ENCODE measurements at regions not wholly inside any gene's neighbourhood (a gene's known extent, or its start where the extent isn't known, plus 50 kb on each side); places are given as distances from the start of the nearest gene placed in this dataset.

DNA sequence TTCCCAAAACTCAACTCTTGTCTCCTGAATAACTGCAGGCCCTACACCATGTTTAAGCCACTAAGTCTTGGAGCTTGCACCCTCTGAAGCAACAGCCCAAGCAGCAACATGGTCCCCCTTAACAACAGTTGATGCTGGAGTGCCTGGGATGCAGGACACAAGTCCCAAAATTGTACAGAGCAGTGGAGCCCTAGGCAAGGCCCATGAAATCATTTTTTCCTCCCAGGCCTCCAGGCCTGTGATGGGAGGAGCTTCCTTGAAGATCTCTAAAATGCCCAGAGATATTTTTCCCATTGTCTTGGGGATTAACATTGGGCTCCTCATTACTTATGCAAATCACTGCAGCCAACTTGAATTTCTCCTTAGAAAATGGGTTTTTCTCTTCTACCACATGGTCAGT, 311.9 kb upstream of the EPHA3 start:
- H3K9me3 Mint-ChIP-seq (ENCODE audit: low read depth), result peaks cover 18% of the 10 kb centered on the region
- no peaks in the 10 kb centered on the region for H3K27me3 Mint-ChIP-seq
- no peak for ATAC-seq
- H3K4me1 Mint-ChIP-seq, result no peaks in the 10 kb centered on the region
- H3K4me3 Mint-ChIP-seq, result no peak overlapping the region
- no peaks in the 10 kb centered on the region for H3K36me3 Mint-ChIP-seq
- no peak for DNase-seq
- H3K27ac Mint-ChIP-seq, result no peak overlapping the region
- CTCF ChIA-PET, result no interaction called here

GRCh38 chr3:88807491-88808105, 299.8 kb upstream of the EPHA3 start:
- ATAC-seq (no peak), DNase-seq (no peak)
- CTCF ChIA-PET, result no interaction called here
- Mint-ChIP-seq H3K27ac (no peak overlapping the region), H3K36me3 (no peaks in the 10 kb centered on the region), H3K9me3 (ENCODE audit: low read depth) (peaks cover 10% of the 10 kb centered on the region), H3K4me3 (no peak overlapping the region), H3K4me1 (no peaks in the 10 kb centered on the region), H3K27me3 (no peaks in the 10 kb centered on the region)

- Mint-ChIP-seq H3K27me3 (no peaks in the 10 kb centered on the region), H3K27ac (no peak overlapping the region), H3K4me3 (no peak overlapping the region), H3K4me1 (no peaks in the 10 kb centered on the region), H3K9me3 (ENCODE audit: low read depth) (peaks cover 8% of the 10 kb centered on the region), H3K36me3 (no peaks in the 10 kb centered on the region)
- DNase-seq (no peak), ATAC-seq (no peak)
- CTCF ChIA-PET, result no interaction called here
Observed at GRCh38 chr3:88809993-88810392, 297.4 kb upstream of the EPHA3 start.

DNA sequence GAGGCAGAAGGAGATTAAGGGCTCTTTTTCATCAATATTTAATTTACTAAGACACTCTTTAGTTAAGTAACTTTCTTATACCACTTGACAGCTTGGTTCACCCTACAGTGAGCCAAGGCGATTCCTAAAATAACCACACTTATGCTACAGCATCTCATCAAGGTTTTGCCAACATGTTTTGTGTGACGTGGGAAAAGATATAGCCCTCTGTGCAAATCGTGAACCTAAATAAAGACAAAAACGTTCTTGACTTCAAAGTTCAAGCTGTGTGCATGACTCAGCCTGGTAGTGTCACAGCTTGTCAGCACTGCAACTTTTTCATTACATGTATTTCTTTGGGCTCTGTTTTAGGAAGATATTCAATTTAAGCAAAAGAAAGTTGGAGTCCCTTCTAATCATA, 297.0 kb upstream of the EPHA3 start:
- no peaks in the 10 kb centered on the region for H3K36me3 Mint-ChIP-seq
- no peaks in the 10 kb centered on the region for H3K27me3 Mint-ChIP-seq
- no peak overlapping the region for H3K27ac Mint-ChIP-seq
- H3K4me3 Mint-ChIP-seq, result no peak overlapping the region
- DNase-seq (no peak), ATAC-seq (no peak)
- no peaks in the 10 kb centered on the region for H3K4me1 Mint-ChIP-seq
- CTCF ChIA-PET, result no interaction called here
- H3K9me3 Mint-ChIP-seq (ENCODE audit: low read depth), result peaks cover 8% of the 10 kb centered on the region

DNA sequence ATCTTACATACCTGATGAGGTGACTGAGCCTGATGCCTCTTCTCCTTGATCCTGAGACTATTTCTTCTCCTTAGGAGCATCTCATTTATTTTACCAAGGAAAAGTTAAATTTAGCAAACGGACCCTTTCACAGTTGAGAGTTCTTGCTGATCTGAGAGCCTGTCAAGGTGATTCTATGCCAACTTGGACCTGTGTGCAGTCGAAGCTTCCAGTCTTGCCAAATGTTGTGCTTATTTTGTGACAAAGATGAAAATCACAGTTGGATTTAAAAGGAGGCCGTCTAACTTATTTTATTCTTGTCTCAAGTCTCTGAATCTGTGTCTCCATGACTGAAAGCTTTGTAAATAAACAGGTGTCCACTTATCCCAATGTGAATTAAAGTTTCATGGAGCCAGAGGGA, 296.3 kb upstream of the EPHA3 start:
- no peak overlapping the region for H3K27ac Mint-ChIP-seq
- peaks cover 8% of the 10 kb centered on the region for H3K9me3 Mint-ChIP-seq (ENCODE audit: low read depth)
- ATAC-seq, result no peak
- no peak for DNase-seq
- H3K4me3 Mint-ChIP-seq, result no peak overlapping the region
- no peaks in the 10 kb centered on the region for H3K4me1 Mint-ChIP-seq
- CTCF ChIA-PET, result no interaction called here
- no peaks in the 10 kb centered on the region for H3K36me3 Mint-ChIP-seq
- no peaks in the 10 kb centered on the region for H3K27me3 Mint-ChIP-seq

- CTCF ChIA-PET, result no interaction called here
- Mint-ChIP-seq H3K36me3 (no peaks in the 10 kb centered on the region), H3K4me1 (no peaks in the 10 kb centered on the region), H3K27me3 (no peaks in the 10 kb centered on the region), H3K9me3 (ENCODE audit: low read depth) (peaks cover 8% of the 10 kb centered on the region), H3K4me3 (no peak overlapping the region), H3K27ac (no peak overlapping the region)
- no peak for DNase-seq
- no peak for ATAC-seq
Observed at GRCh38 chr3:88812576-88812975, 294.8 kb upstream of the EPHA3 start.

GRCh38 chr3:88816445-88816844, 291.0 kb upstream of the EPHA3 start:
- H3K4me3 Mint-ChIP-seq, result no peak overlapping the region

GRCh38 chr3:88824666-88825564, 282.5 kb upstream of the EPHA3 start:
- no peaks in the 10 kb centered on the region for H3K9me3 Mint-ChIP-seq (ENCODE audit: low read depth)
- H3K27me3 Mint-ChIP-seq, result no peaks in the 10 kb centered on the region
- DNase-seq, result no peak
- H3K4me3 Mint-ChIP-seq, result no peak overlapping the region
- CTCF ChIA-PET, result no interaction called here
- H3K4me1 Mint-ChIP-seq, result no peaks in the 10 kb centered on the region
- ATAC-seq, result no peak
- no peak overlapping the region for H3K27ac Mint-ChIP-seq
- H3K36me3 Mint-ChIP-seq, result no peaks in the 10 kb centered on the region

More at GRCh38 chr3:88816445-88816844, 291.0 kb upstream of the EPHA3 start:
- no peaks in the 10 kb centered on the region for H3K9me3 Mint-ChIP-seq (ENCODE audit: low read depth)
- no peaks in the 10 kb centered on the region for H3K4me1 Mint-ChIP-seq
- H3K27me3 Mint-ChIP-seq, result no peaks in the 10 kb centered on the region
- no peak overlapping the region for H3K27ac Mint-ChIP-seq
- CTCF ChIA-PET, result no interaction called here
- H3K36me3 Mint-ChIP-seq, result no peaks in the 10 kb centered on the region
- no peak for ATAC-seq
- DNase-seq, result no peak

GRCh38 chr3:88828466-88828865, 279.0 kb upstream of the EPHA3 start:
- Mint-ChIP-seq H3K36me3 (no peaks in the 10 kb centered on the region), H3K27ac (no peak overlapping the region)

DNA sequence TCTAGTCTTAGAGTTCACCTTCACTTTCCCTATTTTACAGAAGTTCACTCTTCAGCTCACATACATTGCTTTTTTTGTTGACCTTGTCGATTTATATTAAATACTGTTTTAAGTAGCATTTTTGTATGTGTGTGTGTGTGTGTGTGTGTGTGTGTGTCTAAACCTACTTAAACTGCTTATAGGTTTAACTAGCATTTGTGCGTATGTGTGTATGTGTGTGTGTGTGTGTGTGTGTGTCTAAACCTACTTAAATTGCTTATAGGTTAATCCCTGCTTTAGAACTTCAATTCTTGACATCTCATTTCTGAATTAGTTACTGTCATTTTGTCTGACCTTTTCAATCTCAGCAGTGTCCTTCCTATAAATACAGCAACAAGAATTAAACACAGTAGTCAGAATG, 254.8 kb upstream of the EPHA3 start:
- Mint-ChIP-seq H3K27ac (no peak overlapping the region), H3K4me3 (no peak overlapping the region), H3K9me3 (ENCODE audit: low read depth) (peaks cover 4% of the 10 kb centered on the region), H3K36me3 (no peaks in the 10 kb centered on the region), H3K27me3 (no peaks in the 10 kb centered on the region), H3K4me1 (no peaks in the 10 kb centered on the region)
- ATAC-seq, result no peak
- no peak for DNase-seq
- CTCF ChIA-PET, result no interaction called here

More at GRCh38 chr3:88828466-88828865, 279.0 kb upstream of the EPHA3 start:
- Mint-ChIP-seq H3K9me3 (ENCODE audit: low read depth) (peaks cover 2% of the 10 kb centered on the region), H3K4me3 (no peak overlapping the region), H3K27me3 (no peaks in the 10 kb centered on the region), H3K4me1 (no peaks in the 10 kb centered on the region)
- ATAC-seq, result no peak
- no peak for DNase-seq
- CTCF ChIA-PET, result no interaction called here

GRCh38 chr3:88863196-88863595, 244.2 kb upstream of the EPHA3 start:
- no peaks in the 10 kb centered on the region for H3K27me3 Mint-ChIP-seq

DNA sequence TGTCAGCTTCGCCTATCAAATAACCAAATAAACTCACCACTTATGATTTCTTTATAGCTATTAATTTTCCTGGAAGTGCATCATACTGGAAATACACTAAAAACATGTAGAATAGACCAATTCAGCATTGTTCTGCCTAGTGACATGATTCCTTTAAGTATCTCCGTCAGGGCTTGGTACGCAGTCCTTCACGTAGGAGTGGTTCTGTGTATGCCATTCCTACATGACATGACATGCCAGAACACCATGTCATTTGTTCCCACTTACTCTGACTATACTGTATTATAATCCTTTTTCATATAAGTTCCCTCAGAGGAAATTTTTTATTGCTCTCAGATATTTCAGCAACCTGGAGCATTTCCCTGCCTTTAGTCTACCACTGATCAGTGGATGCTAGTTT, 230.7 kb upstream of the EPHA3 start:
- ATAC-seq, result no peak
- Mint-ChIP-seq H3K4me1 (no peaks in the 10 kb centered on the region), H3K27me3 (no peaks in the 10 kb centered on the region), H3K36me3 (no peaks in the 10 kb centered on the region), H3K9me3 (ENCODE audit: low read depth) (peaks cover 3% of the 10 kb centered on the region), H3K4me3 (no peak overlapping the region), H3K27ac (no peak overlapping the region)
- DNase-seq, result no peak
- CTCF ChIA-PET, result no interaction called here

More at GRCh38 chr3:88863196-88863595, 244.2 kb upstream of the EPHA3 start:
- peaks cover 2% of the 10 kb centered on the region for H3K9me3 Mint-ChIP-seq (ENCODE audit: low read depth)
- ATAC-seq (no peak), DNase-seq (no peak)
- CTCF ChIA-PET, result no interaction called here
- no peak overlapping the region for H3K4me3 Mint-ChIP-seq
- H3K4me1 Mint-ChIP-seq, result no peaks in the 10 kb centered on the region
- H3K27ac Mint-ChIP-seq, result no peak overlapping the region
- no peaks in the 10 kb centered on the region for H3K36me3 Mint-ChIP-seq

- H3K27me3 Mint-ChIP-seq, result no peaks in the 10 kb centered on the region
- CTCF ChIA-PET, result no interaction called here
Observed at GRCh38 chr3:88879905-88880304, 227.5 kb upstream of the EPHA3 start.

GRCh38 chr3:88882121-88882520, 225.3 kb upstream of the EPHA3 start:
- Mint-ChIP-seq H3K4me1 (no peaks in the 10 kb centered on the region), H3K27ac (no peak overlapping the region), H3K9me3 (ENCODE audit: low read depth) (peaks cover 5% of the 10 kb centered on the region), H3K27me3 (no peaks in the 10 kb centered on the region), H3K4me3 (no peak overlapping the region), H3K36me3 (no peaks in the 10 kb centered on the region)
- DNase-seq (no peak), ATAC-seq (no peak)
- CTCF ChIA-PET, result no interaction called here

More at GRCh38 chr3:88879905-88880304, 227.5 kb upstream of the EPHA3 start:
- Mint-ChIP-seq H3K4me1 (no peaks in the 10 kb centered on the region), H3K27ac (no peak overlapping the region), H3K4me3 (no peak overlapping the region), H3K36me3 (no peaks in the 10 kb centered on the region), H3K9me3 (ENCODE audit: low read depth) (peaks cover 3% of the 10 kb centered on the region)
- ATAC-seq (no peak), DNase-seq (no peak)

Data from activated CD8-positive, alpha-beta memory T cell treated with anti-CD3 and anti-CD28 coated beads, Interleukin-2, amount 10 ng/mL, durations not matched to agents 7 days and 5 days (primary cell).